ENCODE measurements at regions not wholly inside any gene's neighbourhood (a gene's known extent, or its start where the extent isn't known, plus 50 kb on each side); places are given as distances from the start of the nearest gene placed in this dataset.

- H3K27ac Mint-ChIP-seq = no peak overlapping the region
- H3K9me3 Mint-ChIP-seq = peaks cover 11% of the 10 kb centered on the region
These were observed 360.0 kb upstream of the PROK2 start for GRCh38 chr3:72144773-72145505.

DNA sequence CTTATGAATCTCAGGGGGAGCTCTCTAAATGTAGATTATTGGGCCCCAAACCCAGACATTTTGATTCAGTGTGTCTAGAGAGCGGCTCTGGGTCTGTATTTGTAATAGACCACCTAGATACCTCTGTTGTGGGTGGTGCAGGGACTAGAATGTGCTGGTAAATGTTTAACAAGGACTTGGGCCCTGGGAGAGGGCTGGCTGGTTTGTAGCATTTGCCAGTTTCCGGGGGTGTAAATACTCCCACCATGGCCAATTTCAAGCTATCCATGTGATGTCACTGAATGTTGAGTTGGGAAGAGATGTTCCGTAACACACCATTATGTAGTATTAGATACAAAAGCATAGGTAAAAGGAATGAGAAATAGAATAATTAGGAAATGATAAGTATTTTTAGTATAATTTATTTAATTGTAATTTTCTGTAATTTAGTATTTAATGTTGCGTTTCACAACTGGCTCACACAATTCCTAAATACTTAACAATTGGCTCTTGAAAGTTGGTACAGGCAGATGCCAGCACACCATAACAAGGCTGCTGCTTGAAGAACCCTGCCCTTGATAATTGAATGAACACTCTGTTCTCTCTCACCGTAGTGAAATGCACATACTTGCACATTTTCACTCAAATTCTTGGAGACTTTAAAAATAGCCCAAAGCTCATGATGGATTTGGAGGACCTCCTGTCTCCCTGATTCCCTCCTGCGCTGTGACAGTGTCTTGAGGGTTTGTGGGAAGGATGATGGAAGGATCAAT, 359.2 kb upstream of the PROK2 start:
- Mint-ChIP-seq H3K27ac (no peak overlapping the region), H3K9me3 (peaks cover 11% of the 10 kb centered on the region), H3K27me3 (ENCODE audit: low read depth) (no peaks in the 10 kb centered on the region), H3K4me3 (ENCODE audit: low read depth) (no peak overlapping the region), H3K36me3 (ENCODE audit: low read depth) (no peaks in the 10 kb centered on the region), H3K4me1 (ENCODE audit: low read depth) (peaks cover 17% of the 10 kb centered on the region)
- DNase-seq (ENCODE audit: low spot score) = no peak
- intact Hi-C loops (cut with micrococcal nuclease) = loop anchor here (5.0 to 10.0 kb wide), 2 partner anchors 33 to 121 kb away; no protein-coding TSS in a partner anchor

More at GRCh38 chr3:72144773-72145505, 360.0 kb upstream of the PROK2 start:
- intact Hi-C loops (cut with micrococcal nuclease) = loop anchor here (5.0 to 10.0 kb wide), 2 partner anchors 32 to 120 kb away; no protein-coding TSS in a partner anchor
- DNase-seq (ENCODE audit: low spot score) = peak; percentile 14
- H3K27me3 Mint-ChIP-seq (ENCODE audit: low read depth) = no peaks in the 10 kb centered on the region
- H3K4me1 Mint-ChIP-seq (ENCODE audit: low read depth) = peaks cover 17% of the 10 kb centered on the region
- H3K4me3 Mint-ChIP-seq (ENCODE audit: low read depth) = no peak overlapping the region
- H3K36me3 Mint-ChIP-seq (ENCODE audit: low read depth) = no peaks in the 10 kb centered on the region

GRCh38 chr3:72143322-72143721, 358.4 kb upstream of the PROK2 start:
- H3K4me3 Mint-ChIP-seq (ENCODE audit: low read depth) = no peak overlapping the region
- H3K4me1 Mint-ChIP-seq (ENCODE audit: low read depth) = peaks cover 17% of the 10 kb centered on the region
- H3K27me3 Mint-ChIP-seq (ENCODE audit: low read depth) = no peaks in the 10 kb centered on the region
- intact Hi-C loops (cut with micrococcal nuclease) = loop anchor here (5.0 to 10.0 kb wide), 2 partner anchors 34 to 121 kb away; no protein-coding TSS in a partner anchor
- peaks cover 5% of the 10 kb centered on the region for H3K9me3 Mint-ChIP-seq
- H3K36me3 Mint-ChIP-seq (ENCODE audit: low read depth) = no peaks in the 10 kb centered on the region
- no peak overlapping the region for H3K27ac Mint-ChIP-seq
- no peak for DNase-seq (ENCODE audit: low spot score)

DNA sequence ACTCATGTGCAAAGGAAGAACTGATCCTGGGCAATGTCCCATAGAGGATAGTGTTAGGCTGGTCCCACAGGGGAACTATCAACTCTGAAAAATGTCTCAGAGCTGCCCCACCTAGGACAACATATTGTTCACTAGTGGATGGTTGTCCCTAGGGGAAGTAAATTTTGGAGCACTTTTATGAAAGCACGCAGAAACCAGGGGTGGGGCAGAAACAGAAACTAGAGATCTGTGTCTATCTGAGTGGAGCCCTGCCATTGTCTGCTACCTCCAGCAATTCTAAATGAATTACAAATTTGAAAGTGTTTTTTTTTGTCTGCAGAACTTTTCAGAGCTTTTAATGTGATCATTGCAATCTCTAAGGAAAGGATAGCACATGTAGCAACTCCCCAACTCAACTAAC, 357.1 kb upstream of the PROK2 start:
- H3K36me3 Mint-ChIP-seq (ENCODE audit: low read depth) = no peaks in the 10 kb centered on the region
- H3K4me1 Mint-ChIP-seq (ENCODE audit: low read depth) = peaks cover 29% of the 10 kb centered on the region
- H3K9me3 Mint-ChIP-seq = no peaks in the 10 kb centered on the region
- H3K27ac Mint-ChIP-seq = no peak overlapping the region
- no peak for DNase-seq (ENCODE audit: low spot score)
- intact Hi-C loops (cut with micrococcal nuclease) = loop anchor here (5.0 to 10.0 kb wide), 2 partner anchors 35 to 123 kb away; no protein-coding TSS in a partner anchor
- no peaks in the 10 kb centered on the region for H3K27me3 Mint-ChIP-seq (ENCODE audit: low read depth)
- H3K4me3 Mint-ChIP-seq (ENCODE audit: low read depth) = no peak overlapping the region

GRCh38 chr3:72141264-72141663, 356.3 kb upstream of the PROK2 start:
- Mint-ChIP-seq H3K4me3 (ENCODE audit: low read depth) (no peak overlapping the region), H3K27me3 (ENCODE audit: low read depth) (no peaks in the 10 kb centered on the region), H3K4me1 (ENCODE audit: low read depth) (peaks cover 35% of the 10 kb centered on the region), H3K9me3 (no peaks in the 10 kb centered on the region), H3K36me3 (ENCODE audit: low read depth) (no peaks in the 10 kb centered on the region), H3K27ac (no peak overlapping the region)
- intact Hi-C loops (cut with micrococcal nuclease) = loop anchor here (5.0 to 10.0 kb wide), 2 partner anchors 36 to 124 kb away; no protein-coding TSS in a partner anchor
- no peak for DNase-seq (ENCODE audit: low spot score)

- H3K4me3 Mint-ChIP-seq (ENCODE audit: low read depth) = no peak overlapping the region
- no peaks in the 10 kb centered on the region for H3K9me3 Mint-ChIP-seq
- no peak overlapping the region for H3K27ac Mint-ChIP-seq
- intact Hi-C loops (cut with micrococcal nuclease) = loop anchor here (5.0 kb wide), 1 partner anchor 37 kb away; no protein-coding TSS in a partner anchor
- no peaks in the 10 kb centered on the region for H3K36me3 Mint-ChIP-seq (ENCODE audit: low read depth)
- H3K4me1 Mint-ChIP-seq (ENCODE audit: low read depth) = peaks cover 33% of the 10 kb centered on the region
- no peak for DNase-seq (ENCODE audit: low spot score)
- no peaks in the 10 kb centered on the region for H3K27me3 Mint-ChIP-seq (ENCODE audit: low read depth)
These were observed 354.4 kb upstream of the PROK2 start for GRCh38 chr3:72139316-72139715.

DNA sequence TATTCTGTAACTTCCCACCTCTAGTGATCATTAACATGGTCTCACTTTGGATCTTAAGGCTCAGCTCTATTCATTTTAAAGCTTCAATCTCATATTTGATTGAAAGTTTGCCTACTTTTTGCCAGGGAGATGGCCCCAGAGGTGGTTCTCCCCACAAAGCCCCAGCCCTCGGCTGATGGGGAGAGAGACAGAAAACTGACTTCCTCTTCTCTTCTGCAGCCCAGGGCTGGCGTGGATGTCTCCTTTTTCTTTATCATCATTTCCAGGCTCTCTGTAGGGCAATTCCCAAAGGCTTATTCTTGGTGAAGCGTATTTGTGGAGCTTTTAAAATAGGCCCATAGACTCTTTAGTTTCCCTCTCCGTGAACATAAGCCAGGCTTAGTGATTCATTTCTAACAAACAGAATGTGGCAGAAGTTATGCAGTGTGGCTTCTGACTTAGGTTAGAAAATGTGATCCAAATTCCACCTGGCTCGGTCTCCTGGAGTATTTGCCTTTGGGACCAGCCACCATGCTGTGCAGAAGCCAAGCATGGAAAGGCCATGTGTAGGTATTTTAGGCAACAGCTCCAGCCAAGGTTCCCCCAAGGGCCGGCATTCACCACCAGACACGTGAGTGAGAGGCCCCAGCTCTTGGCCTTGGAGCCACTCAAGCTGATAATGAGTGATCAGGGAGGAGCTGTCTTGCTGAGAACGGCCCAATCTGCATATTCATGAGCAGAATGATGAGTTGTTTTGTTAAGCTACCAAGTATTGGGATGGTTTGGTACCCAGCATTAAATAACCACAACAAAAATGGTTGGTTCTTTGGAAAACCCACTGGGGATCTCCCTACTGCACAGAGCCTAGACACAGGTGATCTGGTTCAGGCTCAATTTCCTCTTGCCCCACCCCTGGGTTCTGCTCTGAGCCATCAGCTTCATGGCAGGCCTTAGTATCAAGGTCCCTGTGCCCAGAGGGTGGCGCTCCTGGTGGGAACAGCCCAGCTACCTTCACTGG, 353.2 kb upstream of the PROK2 start:
- intact Hi-C loops (cut with micrococcal nuclease) = loop anchor here (5.0 kb wide), 1 partner anchor 36 kb away; no protein-coding TSS in a partner anchor
- Mint-ChIP-seq H3K27me3 (ENCODE audit: low read depth) (no peaks in the 10 kb centered on the region), H3K4me1 (ENCODE audit: low read depth) (peaks cover 34% of the 10 kb centered on the region), H3K4me3 (ENCODE audit: low read depth) (no peak overlapping the region), H3K36me3 (ENCODE audit: low read depth) (no peaks in the 10 kb centered on the region), H3K27ac (peak overlapping the region; percentile 32), H3K9me3 (no peaks in the 10 kb centered on the region)
- DNase-seq (ENCODE audit: low spot score) = no peak

GRCh38 chr3:72135636-72136035, 350.7 kb upstream of the PROK2 start:
- intact Hi-C loops (cut with micrococcal nuclease) = loop anchor here (5.0 kb wide), 1 partner anchor 33 kb away; no protein-coding TSS in a partner anchor
- H3K4me1 Mint-ChIP-seq (ENCODE audit: low read depth) = peaks cover 29% of the 10 kb centered on the region

DNA sequence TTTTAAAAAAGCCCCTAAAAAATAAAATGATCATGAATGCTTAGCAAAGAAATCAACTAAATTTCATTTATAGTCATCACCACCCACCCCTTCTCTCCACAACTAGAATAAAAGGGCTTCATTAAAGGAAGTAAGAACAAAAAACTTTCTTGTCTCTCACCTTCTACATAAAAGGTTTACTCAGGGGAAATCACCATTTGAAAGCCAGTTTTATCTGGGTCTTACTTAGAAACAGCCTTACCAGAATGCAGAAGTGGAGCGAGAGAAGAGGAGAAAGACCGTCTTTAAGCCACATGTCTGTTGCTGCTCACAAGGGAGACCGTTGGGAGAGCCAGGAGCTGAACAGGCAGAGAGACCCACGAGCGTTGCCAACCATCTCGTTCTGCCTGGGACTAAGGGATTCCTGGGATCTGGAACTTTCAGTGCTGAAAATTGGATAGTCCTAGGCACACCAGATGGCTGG, 350.1 kb upstream of the PROK2 start:
- Mint-ChIP-seq H3K4me3 (ENCODE audit: low read depth) (peak overlapping the region; percentile 31), H3K27me3 (ENCODE audit: low read depth) (no peaks in the 10 kb centered on the region), H3K4me1 (ENCODE audit: low read depth) (peaks cover 29% of the 10 kb centered on the region), H3K36me3 (ENCODE audit: low read depth) (no peaks in the 10 kb centered on the region), H3K9me3 (no peaks in the 10 kb centered on the region), H3K27ac (peak overlapping the region; percentile 77)
- no peak for DNase-seq (ENCODE audit: low spot score)
- intact Hi-C loops (cut with micrococcal nuclease) = loop anchor here (5.0 kb wide), 1 partner anchor 33 kb away; no protein-coding TSS in a partner anchor

More at GRCh38 chr3:72135636-72136035, 350.7 kb upstream of the PROK2 start:
- no peak for DNase-seq (ENCODE audit: low spot score)
- Mint-ChIP-seq H3K27ac (peak overlapping the region; percentile 77), H3K9me3 (no peaks in the 10 kb centered on the region), H3K4me3 (ENCODE audit: low read depth) (no peak overlapping the region), H3K27me3 (ENCODE audit: low read depth) (no peaks in the 10 kb centered on the region), H3K36me3 (ENCODE audit: low read depth) (no peaks in the 10 kb centered on the region)

DNA sequence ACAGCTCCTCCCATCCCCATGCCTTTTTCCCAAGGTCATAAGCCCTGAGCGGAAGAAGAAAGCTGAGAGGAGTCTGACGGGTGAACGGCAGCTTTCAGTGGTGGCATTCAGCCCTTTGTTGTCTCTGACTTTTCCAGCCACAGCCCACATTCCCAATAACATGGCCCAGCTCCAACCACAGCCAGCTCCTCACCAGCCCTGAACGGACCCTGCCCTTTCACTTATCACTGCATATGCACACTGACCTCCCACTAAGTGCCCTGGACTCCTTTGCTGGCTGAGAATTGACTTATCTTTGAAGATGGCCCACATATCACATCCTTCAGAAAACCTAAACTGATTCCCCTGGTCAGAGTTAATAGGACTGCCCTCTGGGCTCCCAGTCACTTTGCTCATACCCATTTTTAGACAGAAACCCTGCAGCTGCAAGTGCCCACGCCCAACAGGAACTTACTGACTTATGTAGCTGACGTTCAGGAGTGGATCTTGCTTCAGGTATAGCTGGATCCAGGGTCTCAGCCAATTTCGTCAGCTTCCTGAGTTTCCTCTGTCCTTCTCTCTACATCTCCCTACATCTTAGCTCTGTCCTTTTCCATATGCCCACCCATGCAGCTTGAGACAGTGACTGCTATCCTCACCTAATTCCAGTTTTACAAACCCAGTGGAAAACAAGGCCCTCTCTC, 348.5 kb upstream of the PROK2 start:
- H3K9me3 Mint-ChIP-seq = no peaks in the 10 kb centered on the region
- intact Hi-C loops (cut with micrococcal nuclease) = no loop called here
- H3K36me3 Mint-ChIP-seq (ENCODE audit: low read depth) = no peaks in the 10 kb centered on the region
- DNase-seq (ENCODE audit: low spot score) = no peak
- no peak overlapping the region for H3K27ac Mint-ChIP-seq
- H3K27me3 Mint-ChIP-seq (ENCODE audit: low read depth) = no peaks in the 10 kb centered on the region
- no peak overlapping the region for H3K4me3 Mint-ChIP-seq (ENCODE audit: low read depth)
- peaks cover 29% of the 10 kb centered on the region for H3K4me1 Mint-ChIP-seq (ENCODE audit: low read depth)

DNA sequence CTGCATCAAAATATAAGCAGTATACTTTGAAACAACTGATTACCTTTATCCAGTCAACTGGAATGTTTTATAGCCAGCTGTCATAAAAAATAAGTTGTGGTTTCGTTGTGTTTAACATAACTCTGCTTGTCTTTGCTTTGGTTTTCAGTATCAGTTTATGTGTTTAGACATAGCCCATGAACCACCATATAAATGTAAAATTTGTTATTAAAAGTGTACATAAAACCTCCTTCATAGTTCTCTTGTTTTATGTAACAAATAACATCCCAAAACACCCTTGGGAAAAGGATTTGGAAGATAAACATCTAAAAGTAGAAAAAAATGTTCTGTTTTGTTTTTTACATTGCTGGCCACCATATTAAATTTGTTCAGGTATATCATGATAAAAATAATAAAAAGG, 347.0 kb upstream of the PROK2 start:
- Mint-ChIP-seq H3K9me3 (no peaks in the 10 kb centered on the region), H3K4me3 (ENCODE audit: low read depth) (no peak overlapping the region), H3K36me3 (ENCODE audit: low read depth) (no peaks in the 10 kb centered on the region), H3K27me3 (ENCODE audit: low read depth) (no peaks in the 10 kb centered on the region), H3K4me1 (ENCODE audit: low read depth) (peaks cover 16% of the 10 kb centered on the region), H3K27ac (no peak overlapping the region)
- DNase-seq (ENCODE audit: low spot score) = no peak
- intact Hi-C loops (cut with micrococcal nuclease) = no loop called here

Data from activated T-helper 2 cell treated with anti-CD3 and anti-CD28 coated beads, Interferon-gamma antibody, Interleukin-2, Interleukin-4, amounts not matched to agents 10 μg/mL and 5 μg/mL and 100 μg/mL, durations not matched to agents 14 hours and 24 hours and 36 hours (primary cell).